ENCODE measurements at regions not wholly inside any gene's neighbourhood (a gene's known extent, or its start where the extent isn't known, plus 50 kb on each side); places are given as distances from the start of the nearest gene placed in this dataset.

DNA sequence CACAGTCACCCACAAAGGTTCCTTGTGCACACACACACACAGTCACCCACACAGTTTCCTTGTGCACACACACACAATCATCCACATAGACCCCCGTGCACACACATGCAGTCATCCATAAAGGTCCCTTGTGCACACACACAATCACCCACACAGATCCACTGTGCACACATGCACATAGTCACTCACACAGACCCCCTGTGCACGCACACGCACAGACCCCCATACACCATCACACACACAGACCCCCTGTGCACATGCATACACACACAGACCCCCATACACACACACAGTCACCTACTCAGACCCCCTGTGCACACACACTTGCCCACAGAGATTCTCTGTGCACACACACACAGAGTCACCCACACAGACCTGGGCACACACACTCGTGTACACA lies 107.1 kb downstream of the HSPH1 start:
- H3K9ac ChIP-seq (ENCODE audit: low read depth, low read length) = no peak overlapping the region
- H3K4me1 ChIP-seq (ENCODE audit: insufficient read depth, low read length) = no peaks in the 10 kb centered on the region
- H3K9me3 ChIP-seq (ENCODE audit: control insufficient read depth, insufficient read depth, low read length) = no peaks in the 10 kb centered on the region

DNA sequence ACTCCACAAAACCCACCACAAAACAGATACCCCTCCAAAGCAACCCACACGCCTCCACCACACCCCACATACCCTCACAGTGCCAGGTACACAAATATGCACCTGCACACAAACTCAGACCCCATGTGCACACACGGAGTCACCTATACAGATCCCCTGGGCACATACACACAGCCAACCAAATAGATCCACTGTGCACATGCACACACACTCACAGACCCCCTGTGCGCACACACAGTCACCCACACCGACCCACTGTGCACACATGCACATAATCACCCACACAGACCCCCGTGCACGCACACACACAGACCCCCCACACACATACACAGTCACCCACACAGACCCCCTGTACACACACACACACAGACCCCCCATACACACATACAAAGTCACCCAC lies 107.8 kb downstream of the HSPH1 start:
- Histone ChIP-seq H3K9me3 (ENCODE audit: control insufficient read depth, insufficient read depth, low read length) (no peaks in the 10 kb centered on the region), H3K9ac (ENCODE audit: low read depth, low read length) (no peak overlapping the region), H3K4me1 (ENCODE audit: insufficient read depth, low read length) (no peaks in the 10 kb centered on the region), H3K36me3 (ENCODE audit: insufficient read depth, low read length) (no peaks in the 10 kb centered on the region)

More for the DNA sequence above, 107.1 kb downstream of the HSPH1 start:
- H3K36me3 ChIP-seq (ENCODE audit: insufficient read depth, low read length) = no peaks in the 10 kb centered on the region

DNA sequence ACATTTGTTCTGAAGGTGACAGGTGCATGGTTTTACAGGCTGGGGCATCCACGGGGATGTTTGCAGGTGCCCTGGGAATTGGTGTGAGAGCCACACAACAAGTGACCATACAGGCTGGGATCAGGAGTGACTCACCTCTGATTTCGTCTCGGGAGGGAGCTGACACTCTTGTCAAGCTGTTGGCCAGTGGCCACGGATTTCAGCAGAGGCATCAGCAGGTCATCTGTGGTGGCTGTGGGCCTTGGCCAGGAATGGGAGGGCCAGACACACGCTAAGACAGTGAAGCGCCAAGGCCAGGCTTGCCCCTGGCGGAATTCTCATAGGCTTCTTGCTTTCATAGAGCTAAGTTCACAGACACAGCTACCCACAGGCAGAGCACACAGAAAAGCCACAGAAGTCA lies 108.6 kb downstream of the HSPH1 start:
- Histone ChIP-seq H3K36me3 (ENCODE audit: insufficient read depth, low read length) (no peaks in the 10 kb centered on the region), H3K9ac (ENCODE audit: low read depth, low read length) (no peak overlapping the region), H3K4me1 (ENCODE audit: insufficient read depth, low read length) (no peaks in the 10 kb centered on the region), H3K9me3 (ENCODE audit: control insufficient read depth, insufficient read depth, low read length) (no peaks in the 10 kb centered on the region)

DNA sequence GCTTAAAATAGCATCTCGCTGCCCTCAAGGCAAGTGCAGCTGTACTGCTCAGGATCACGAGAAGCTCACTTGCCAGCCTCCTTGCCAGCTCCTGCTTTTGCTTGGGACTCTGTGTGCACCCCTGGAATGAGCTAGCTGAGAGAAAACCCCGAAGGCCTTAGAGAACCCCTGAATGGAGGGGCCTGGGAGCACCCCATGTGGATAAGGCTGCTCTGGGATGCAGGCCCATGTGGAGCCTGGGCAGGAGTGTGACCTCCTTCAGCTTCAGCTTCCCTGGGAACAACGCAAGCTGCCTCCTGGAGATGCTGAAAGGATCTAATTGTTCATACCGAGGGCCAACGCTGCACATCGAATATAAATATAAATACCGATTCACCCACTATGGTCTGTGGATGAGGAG lies 109.2 kb downstream of the HSPH1 start:
- H3K36me3 ChIP-seq (ENCODE audit: insufficient read depth, low read length) = no peaks in the 10 kb centered on the region
- no peak overlapping the region for H3K9ac ChIP-seq (ENCODE audit: low read depth, low read length)
- H3K4me1 ChIP-seq (ENCODE audit: insufficient read depth, low read length) = no peaks in the 10 kb centered on the region
- no peaks in the 10 kb centered on the region for H3K9me3 ChIP-seq (ENCODE audit: control insufficient read depth, insufficient read depth, low read length)

DNA sequence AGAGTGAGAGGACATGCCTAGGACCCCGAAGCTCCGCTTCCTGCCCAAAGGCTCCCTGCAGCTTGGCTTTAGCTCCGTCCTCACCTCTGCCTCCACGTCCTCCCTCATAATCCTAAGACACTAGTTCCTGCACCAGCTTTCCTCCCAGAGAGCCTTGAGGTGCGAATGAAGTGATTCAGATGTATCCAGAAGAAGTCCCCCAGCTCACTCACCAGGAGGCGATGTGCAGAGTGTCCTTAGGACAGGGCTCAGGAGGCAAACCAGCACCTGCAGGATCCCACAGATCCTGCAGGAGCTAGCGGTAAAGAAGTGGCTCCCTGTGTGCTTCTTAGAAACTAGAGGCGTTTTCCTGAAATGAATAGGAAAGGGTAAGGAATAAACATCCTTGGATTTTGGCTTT lies 109.7 kb downstream of the HSPH1 start:
- Histone ChIP-seq H3K9me3 (ENCODE audit: control insufficient read depth, insufficient read depth, low read length) (no peaks in the 10 kb centered on the region), H3K4me1 (ENCODE audit: insufficient read depth, low read length) (0 out of 2 replicates have a peak, but pooled peaks cover 2% of the 10 kb centered on the region), H3K9ac (ENCODE audit: low read depth, low read length) (no peak overlapping the region), H3K36me3 (ENCODE audit: insufficient read depth, low read length) (no peaks in the 10 kb centered on the region)

DNA sequence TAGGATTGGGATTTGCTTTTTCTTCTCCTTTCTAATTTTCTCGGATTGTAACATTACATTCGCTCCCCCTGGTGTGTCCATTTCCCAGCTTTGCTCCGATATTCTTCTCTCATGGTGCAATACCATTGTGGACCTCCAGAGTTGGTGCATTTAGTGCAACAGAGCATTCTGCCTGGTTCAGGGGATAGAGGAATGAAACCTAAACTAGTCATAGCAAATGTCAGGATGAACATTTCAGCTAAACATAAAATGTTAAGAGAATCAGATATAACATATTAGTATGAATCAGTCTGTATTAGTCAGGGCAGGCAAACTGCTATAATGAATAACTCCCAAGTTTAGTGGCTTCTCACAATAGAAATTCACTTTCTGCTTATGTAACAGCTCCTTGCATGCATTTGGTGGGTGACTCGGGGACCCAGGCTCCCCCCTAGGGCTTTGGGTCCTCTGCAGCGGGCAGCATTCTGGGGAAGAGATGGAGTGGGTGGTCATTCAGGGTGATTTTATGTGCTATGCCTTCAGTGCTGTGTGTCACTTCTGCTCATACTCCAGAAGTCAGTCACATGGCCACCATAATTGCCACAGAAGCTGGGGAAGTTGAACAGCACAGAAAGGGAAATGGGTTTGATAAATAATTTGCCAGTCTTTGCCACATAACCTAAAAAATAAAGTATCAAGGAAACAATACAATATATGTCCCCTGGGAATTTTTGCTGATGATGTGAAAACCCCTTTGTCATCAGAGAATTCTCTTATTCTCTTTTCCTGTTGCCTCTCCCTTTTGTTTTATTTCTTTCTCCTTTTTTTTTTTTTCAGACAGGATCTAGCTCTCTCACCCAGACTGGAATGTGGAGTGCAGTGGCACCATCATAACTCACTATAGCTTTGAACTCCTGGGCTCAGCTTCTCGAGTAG lies 111.0 kb downstream of the HSPH1 start:
- peaks cover 13% of the 10 kb centered on the region; the same call in 1 of the 2 replicates for H3K4me1 ChIP-seq (ENCODE audit: insufficient read depth, low read length)
- H3K9me3 ChIP-seq (ENCODE audit: control insufficient read depth, insufficient read depth, low read length) = no peaks in the 10 kb centered on the region
- no peak overlapping the region for H3K9ac ChIP-seq (ENCODE audit: low read depth, low read length)
- H3K36me3 ChIP-seq (ENCODE audit: insufficient read depth, low read length) = no peaks in the 10 kb centered on the region

DNA sequence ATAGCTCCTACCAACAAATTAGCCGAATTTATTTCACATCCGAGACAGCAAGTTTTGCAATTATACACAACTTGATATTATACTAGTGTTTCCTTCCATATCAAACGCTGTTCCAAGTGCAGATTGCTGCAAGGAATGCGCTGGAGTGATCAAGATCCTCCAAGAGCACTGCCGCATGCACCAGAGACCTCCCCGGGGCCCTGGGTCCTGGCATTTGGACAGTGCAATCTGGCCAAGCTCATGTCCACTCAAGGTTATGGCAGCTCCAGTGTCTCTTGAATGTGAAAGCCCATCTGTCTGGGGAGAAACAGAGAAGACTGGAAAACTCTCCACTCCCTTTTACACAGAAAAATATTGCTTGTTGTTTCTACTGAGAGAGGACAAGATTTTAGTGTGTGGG lies 111.9 kb downstream of the HSPH1 start:
- no peak overlapping the region for H3K9ac ChIP-seq (ENCODE audit: low read depth, low read length)

DNA sequence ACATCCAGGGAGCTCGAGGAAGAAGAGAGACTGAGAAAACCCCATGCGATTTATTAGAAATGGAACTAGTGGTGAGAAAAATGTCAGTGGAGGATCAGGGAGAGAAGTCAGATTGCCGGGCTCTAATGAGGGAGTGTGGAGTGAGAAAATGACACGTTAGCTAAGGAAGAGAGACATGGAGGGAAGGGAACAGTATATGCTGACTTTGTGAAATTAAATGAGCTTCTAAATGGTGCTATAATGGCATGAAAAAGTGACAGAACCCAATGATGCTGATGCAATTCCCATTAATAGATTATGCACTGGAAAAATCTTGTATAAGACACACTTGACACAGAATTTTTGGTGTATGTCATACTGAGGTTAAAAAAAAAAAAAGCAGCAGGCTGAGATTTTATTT lies 112.6 kb downstream of the HSPH1 start:
- Histone ChIP-seq H3K9ac (ENCODE audit: low read depth, low read length) (no peak overlapping the region), H3K4me1 (ENCODE audit: insufficient read depth, low read length) (peaks cover 26% of the 10 kb centered on the region; the same call in 1 of the 2 replicates), H3K36me3 (ENCODE audit: insufficient read depth, low read length) (no peaks in the 10 kb centered on the region), H3K9me3 (ENCODE audit: control insufficient read depth, insufficient read depth, low read length) (no peaks in the 10 kb centered on the region)

More for the DNA sequence above, 111.9 kb downstream of the HSPH1 start:
- Histone ChIP-seq H3K36me3 (ENCODE audit: insufficient read depth, low read length) (no peaks in the 10 kb centered on the region), H3K9me3 (ENCODE audit: control insufficient read depth, insufficient read depth, low read length) (no peaks in the 10 kb centered on the region), H3K4me1 (ENCODE audit: insufficient read depth, low read length) (peaks cover 22% of the 10 kb centered on the region; the same call in 1 of the 2 replicates)

DNA sequence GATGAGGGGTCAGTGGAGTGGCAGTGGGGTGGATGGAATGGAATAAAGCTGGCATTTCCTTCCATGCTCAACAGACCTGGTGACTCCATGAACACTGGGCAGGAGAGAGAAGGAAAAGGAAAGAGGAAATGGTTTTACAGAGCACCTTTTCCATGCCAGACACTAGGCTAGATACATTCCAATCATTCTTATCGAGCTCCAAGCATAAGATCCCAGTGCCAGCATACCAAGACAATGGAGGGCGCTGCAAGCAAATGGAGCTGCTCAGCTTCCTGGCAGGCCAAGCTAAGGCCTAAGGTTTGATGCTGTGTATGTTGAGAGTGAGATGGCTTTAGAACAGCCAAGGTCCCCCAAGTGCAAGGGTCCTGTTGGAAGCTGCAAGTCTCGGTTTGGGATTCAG lies 113.2 kb downstream of the HSPH1 start:
- H3K9me3 ChIP-seq (ENCODE audit: control insufficient read depth, insufficient read depth, low read length) = no peaks in the 10 kb centered on the region
- no peak overlapping the region for H3K9ac ChIP-seq (ENCODE audit: low read depth, low read length)
- H3K36me3 ChIP-seq (ENCODE audit: insufficient read depth, low read length) = no peaks in the 10 kb centered on the region
- H3K4me1 ChIP-seq (ENCODE audit: insufficient read depth, low read length) = peaks cover 26% of the 10 kb centered on the region; the same call in 1 of the 2 replicates

DNA sequence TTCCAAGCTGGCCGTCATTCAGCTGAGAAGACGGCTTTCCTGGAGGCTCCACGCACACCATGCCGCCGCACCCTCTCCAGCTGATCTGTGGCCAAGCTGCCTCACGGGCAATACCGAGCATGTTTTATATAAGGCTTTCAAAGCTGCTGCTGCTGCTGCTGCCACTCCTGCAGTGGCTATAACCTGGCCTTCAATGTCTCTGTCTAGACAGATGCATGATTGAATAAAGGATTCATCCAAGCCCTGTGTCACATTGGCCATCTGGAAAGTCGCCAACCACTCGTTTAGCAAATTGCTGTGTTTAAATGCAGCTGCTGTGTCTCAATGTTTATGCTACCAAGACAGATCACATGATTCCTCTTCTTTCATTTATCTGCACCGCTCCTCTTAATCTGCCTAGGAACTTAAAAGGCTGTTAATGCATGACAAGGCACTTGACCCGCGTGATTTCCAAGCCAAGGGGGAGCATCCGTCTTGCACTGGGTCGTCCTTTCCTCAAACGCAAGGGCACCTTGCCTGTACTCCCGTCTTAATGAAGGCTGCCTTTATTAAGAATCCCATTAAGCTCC lies 114.3 kb downstream of the TEX26 start:
- H3K4me1 ChIP-seq (ENCODE audit: insufficient read depth, low read length) = peaks cover 26% of the 10 kb centered on the region; the same call in 1 of the 2 replicates
- H3K36me3 ChIP-seq (ENCODE audit: insufficient read depth, low read length) = no peaks in the 10 kb centered on the region

DNA sequence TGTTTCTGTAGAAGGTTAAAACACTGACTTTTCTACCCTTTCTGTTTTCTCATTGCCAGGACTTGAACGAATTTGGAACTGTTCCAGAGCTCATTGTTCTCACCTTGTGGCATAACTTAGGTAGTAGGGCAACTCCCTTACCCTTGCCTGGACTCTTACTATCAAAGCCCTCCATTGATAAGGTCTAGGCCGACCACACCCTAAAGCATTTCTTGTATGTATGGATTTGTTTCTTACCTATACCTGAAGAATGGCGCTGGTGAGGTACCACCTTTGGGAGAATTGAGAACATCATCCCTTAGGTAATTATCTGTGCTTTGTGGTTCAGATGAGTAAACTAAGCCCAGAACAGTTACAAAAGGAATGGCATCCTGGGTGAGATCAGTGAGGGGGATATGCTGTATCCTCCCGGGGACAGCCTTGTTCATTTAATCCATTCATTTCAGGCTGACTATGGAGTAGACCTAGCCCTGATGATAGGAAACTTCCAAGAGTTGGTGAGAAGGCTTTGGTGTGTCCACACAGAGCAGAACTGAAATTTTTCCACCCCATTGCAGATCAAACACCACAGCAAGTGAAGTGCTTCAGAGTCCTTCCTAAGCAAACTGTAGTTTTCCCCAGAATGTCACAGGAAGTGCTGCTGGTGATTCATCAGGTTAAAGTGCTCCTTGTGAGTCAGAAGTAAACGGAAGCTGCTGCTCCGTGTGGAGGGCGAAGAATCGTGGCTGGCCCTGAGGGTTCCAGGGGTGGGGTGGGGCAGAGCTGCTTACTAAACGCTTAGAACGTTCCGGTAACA lies 113.0 kb downstream of the TEX26 start:
- Histone ChIP-seq H3K9me3 (ENCODE audit: control insufficient read depth, insufficient read depth, low read length) (no peaks in the 10 kb centered on the region), H3K36me3 (ENCODE audit: insufficient read depth, low read length) (no peaks in the 10 kb centered on the region), H3K4me1 (ENCODE audit: insufficient read depth, low read length) (peaks cover 26% of the 10 kb centered on the region; the same call in 1 of the 2 replicates), H3K9ac (ENCODE audit: low read depth, low read length) (peak overlapping the region; percentile 5; the same call in 1 of the 2 replicates)

More for the DNA sequence above, 114.3 kb downstream of the TEX26 start:
- Histone ChIP-seq H3K9ac (ENCODE audit: low read depth, low read length) (no peak overlapping the region), H3K9me3 (ENCODE audit: control insufficient read depth, insufficient read depth, low read length) (no peaks in the 10 kb centered on the region)

DNA sequence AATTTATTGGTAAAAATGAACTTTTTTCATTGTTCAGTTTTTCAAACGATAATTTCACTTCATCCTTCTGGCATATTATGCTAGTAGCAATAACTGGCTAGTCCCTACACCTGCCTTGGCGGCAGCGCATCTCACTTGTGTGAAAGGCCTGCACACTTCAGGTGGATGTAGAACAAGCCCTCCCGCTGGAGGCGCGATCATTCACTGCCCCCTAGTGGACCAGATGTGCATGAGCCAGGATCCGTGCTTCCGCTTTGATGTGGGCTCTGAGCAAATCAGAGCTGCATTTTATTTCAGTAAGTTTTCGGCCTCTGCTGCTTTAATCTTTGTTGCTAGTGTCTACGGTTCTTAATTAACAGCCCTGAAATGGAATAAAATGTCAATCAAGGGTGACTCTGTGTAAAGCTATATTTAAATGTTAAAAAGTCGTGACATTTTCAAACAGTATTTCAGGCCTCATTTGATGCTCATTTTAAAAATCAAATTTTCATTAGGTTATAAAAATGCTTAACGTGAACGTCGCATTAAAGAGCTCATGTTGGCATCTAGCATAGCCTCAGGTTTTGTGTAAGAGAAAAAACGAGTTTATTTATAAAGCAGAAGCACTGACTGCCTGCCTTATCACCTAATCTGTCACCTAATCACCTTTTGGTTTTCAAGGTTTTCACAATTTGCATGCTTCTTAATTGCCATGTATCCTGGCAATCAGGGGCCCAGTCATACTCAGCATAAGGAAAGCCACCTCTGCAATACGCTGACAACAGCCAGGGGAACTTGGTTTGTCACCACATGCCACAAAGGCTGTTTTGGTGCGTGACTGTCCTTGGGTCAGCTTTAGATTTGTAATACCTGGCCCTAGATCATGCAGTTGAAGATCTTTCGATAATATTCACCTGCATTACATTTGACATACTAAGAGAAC lies 112.2 kb downstream of the TEX26 start:
- H3K9ac ChIP-seq (ENCODE audit: low read depth, low read length) = no peak overlapping the region
- H3K36me3 ChIP-seq (ENCODE audit: insufficient read depth, low read length) = no peaks in the 10 kb centered on the region
- no peaks in the 10 kb centered on the region for H3K9me3 ChIP-seq (ENCODE audit: control insufficient read depth, insufficient read depth, low read length)
- H3K4me1 ChIP-seq (ENCODE audit: insufficient read depth, low read length) = peaks cover 26% of the 10 kb centered on the region; the same call in 1 of the 2 replicates

DNA sequence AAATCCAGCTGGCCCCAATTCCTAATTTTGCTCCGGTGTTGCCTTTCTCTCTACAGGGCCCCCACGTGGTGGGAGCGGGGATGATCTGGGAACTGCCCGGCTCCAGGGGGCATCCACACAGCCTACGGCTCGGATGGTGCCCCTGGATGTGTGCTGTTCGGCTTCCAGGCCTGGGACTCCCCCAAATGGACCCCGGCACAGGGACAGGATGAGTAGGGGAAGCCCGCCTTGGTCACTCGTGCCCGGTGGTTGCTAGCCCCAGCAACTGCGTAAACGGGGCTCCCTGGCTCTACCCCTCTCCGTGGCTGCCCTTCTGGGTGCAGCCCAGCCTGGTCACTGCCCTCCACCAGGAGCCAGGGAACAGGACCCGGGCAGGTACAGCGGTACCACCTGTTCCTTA lies 111.5 kb downstream of the TEX26 start:
- Histone ChIP-seq H3K9ac (ENCODE audit: low read depth, low read length) (no peak overlapping the region), H3K9me3 (ENCODE audit: control insufficient read depth, insufficient read depth, low read length) (no peaks in the 10 kb centered on the region), H3K4me1 (ENCODE audit: insufficient read depth, low read length) (peaks cover 26% of the 10 kb centered on the region; the same call in 1 of the 2 replicates), H3K36me3 (ENCODE audit: insufficient read depth, low read length) (no peaks in the 10 kb centered on the region)
